GM18498 (cell line): ENCODE measurements at regions not wholly inside any gene's neighbourhood (a gene's known extent, or its start where the extent isn't known, plus 50 kb on each side); places are given as distances from the start of the nearest gene placed in this dataset.
"Not testable (repeated sequence)": the region's sequence is repeated elsewhere in the genome, so short reads cannot be mapped to it uniquely, and the experiment has no call there.

ENCODE experiments used
- ATAC-seq: cut with Tn5 transposase; IDR thresholded peaks from one replicate; pipeline ENCODE4 v1.9.1; 2021; ENCODE audit warnings: mild to moderate bottlenecking, moderate library complexity; ENCODE audit not compliant: unreplicated experiment

GRCh38 chr1:242826701-242827336 is 302.3 kb upstream of the PLD5 start:
- no peak for ATAC-seq

- ATAC-seq, result no peak
Observed at GRCh38 chr1:242824435-242824834, 299.9 kb upstream of the PLD5 start.

GRCh38 chr1:242813490-242814091 is 289.1 kb upstream of the PLD5 start:
- peak; percentile 97 for ATAC-seq

GRCh38 chr1:242811092-242811840 is 286.8 kb upstream of the PLD5 start:
- ATAC-seq, result no peak

- ATAC-seq, result no peak
Observed at GRCh38 chr1:242806324-242806723, 281.8 kb upstream of the PLD5 start.

GRCh38 chr1:242805360-242805759 is 280.9 kb upstream of the PLD5 start:
- not testable (repeated sequence) for ATAC-seq

GRCh38 chr1:242802973-242803372 is 278.5 kb upstream of the PLD5 start:
- ATAC-seq, result no peak

- ATAC-seq, result peak; percentile 85
Observed at GRCh38 chr1:242800521-242800920, 276.0 kb upstream of the PLD5 start.

GRCh38 chr1:242797856-242798255 is 273.4 kb upstream of the PLD5 start:
- no peak for ATAC-seq

- peak; percentile 92 for ATAC-seq
Observed at GRCh38 chr1:242788771-242789170, 264.3 kb upstream of the PLD5 start.

- no peak for ATAC-seq
Observed at GRCh38 chr1:242787968-242788367, 263.5 kb upstream of the PLD5 start.

GRCh38 chr1:242784807-242785206 is 260.3 kb upstream of the PLD5 start:
- ATAC-seq, result no peak

GRCh38 chr1:242784084-242784483 is 259.6 kb upstream of the PLD5 start:
- peak; percentile 59 for ATAC-seq

GRCh38 chr1:242774256-242774655 is 249.8 kb upstream of the PLD5 start:
- no peak for ATAC-seq

GRCh38 chr1:242770366-242770765 is 245.9 kb upstream of the PLD5 start:
- no peak for ATAC-seq

GRCh38 chr1:242764161-242764560 is 239.7 kb upstream of the PLD5 start:
- ATAC-seq, result no peak

- ATAC-seq, result no peak
Observed at GRCh38 chr1:242761556-242761955, 237.1 kb upstream of the PLD5 start.

- no peak for ATAC-seq
Observed at GRCh38 chr1:242754926-242755325, 230.4 kb upstream of the PLD5 start.

- ATAC-seq, result no peak
Observed at GRCh38 chr1:242754125-242754524, 229.6 kb upstream of the PLD5 start.

- no peak for ATAC-seq
Observed at GRCh38 chr1:242747233-242747632, 222.7 kb upstream of the PLD5 start.

- ATAC-seq, result no peak
Observed at GRCh38 chr1:242745079-242745478, 220.6 kb upstream of the PLD5 start.
